ENCODE measurements at regions not wholly inside any gene's neighbourhood (a gene's known extent, or its start where the extent isn't known, plus 50 kb on each side); places are given as distances from the start of the nearest gene placed in this dataset.

- intact Hi-C loops (cut with DNase I; ENCODE audit: low total_unique reads): no loop called here
- Histone ChIP-seq H3K9me3 (no peaks in the 10 kb centered on the region), H3K27me3 (replicated peaks in 1 of 7) (no peaks in the 10 kb centered on the region), H3K27ac (no peak overlapping the region), H3K4me3 (no peak overlapping the region), H3K4me1 (no peaks in the 10 kb centered on the region), H3K36me3 (no peaks in the 10 kb centered on the region)
- DNase-seq: no peak
- TF ChIP-seq POLR2A (IDR thresholded peaks at IDR 0.05) (no peak), POLR2AphosphoS5 (IDR thresholded peaks at IDR 0.05) (no peak)
- TF ChIP-seq, protein P1, sequence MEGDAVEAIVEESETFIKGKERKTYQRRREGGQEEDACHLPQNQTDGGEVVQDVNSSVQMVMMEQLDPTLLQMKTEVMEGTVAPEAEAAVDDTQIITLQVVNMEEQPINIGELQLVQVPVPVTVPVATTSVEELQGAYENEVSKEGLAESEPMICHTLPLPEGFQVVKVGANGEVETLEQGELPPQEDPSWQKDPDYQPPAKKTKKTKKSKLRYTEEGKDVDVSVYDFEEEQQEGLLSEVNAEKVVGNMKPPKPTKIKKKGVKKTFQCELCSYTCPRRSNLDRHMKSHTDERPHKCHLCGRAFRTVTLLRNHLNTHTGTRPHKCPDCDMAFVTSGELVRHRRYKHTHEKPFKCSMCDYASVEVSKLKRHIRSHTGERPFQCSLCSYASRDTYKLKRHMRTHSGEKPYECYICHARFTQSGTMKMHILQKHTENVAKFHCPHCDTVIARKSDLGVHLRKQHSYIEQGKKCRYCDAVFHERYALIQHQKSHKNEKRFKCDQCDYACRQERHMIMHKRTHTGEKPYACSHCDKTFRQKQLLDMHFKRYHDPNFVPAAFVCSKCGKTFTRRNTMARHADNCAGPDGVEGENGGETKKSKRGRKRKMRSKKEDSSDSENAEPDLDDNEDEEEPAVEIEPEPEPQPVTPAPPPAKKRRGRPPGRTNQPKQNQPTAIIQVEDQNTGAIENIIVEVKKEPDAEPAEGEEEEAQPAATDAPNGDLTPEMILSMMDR (IDR thresholded peaks at IDR 0.05 in 8 of 11, conservative IDR thresholded peaks at IDR 0.05 in 3 of 11): no peak
- 71 to 88% (median 79%) methylated on average over 1 of the region's 1 CpG for WGBS, 5 donors
Observed at GRCh38 chr3:68242606-68243005, 588.2 kb upstream of the SUCLG2 start.

GRCh38 chr3:68239542-68239941 lies 585.1 kb upstream of the SUCLG2 start:
- no peak for DNase-seq
- TF ChIP-seq POLR2A (IDR thresholded peaks at IDR 0.05) (no peak), POLR2AphosphoS5 (IDR thresholded peaks at IDR 0.05) (no peak)
- TF ChIP-seq, protein P1 (IDR thresholded peaks at IDR 0.05 in 8 of 11, conservative IDR thresholded peaks at IDR 0.05 in 3 of 11): no peak
- Histone ChIP-seq H3K4me3 (no peak overlapping the region), H3K9me3 (no peaks in the 10 kb centered on the region), H3K27me3 (replicated peaks in 1 of 7) (no peaks in the 10 kb centered on the region), H3K27ac (no peak overlapping the region), H3K36me3 (no peaks in the 10 kb centered on the region), H3K4me1 (no peaks in the 10 kb centered on the region)
- intact Hi-C loops (cut with DNase I; ENCODE audit: low total_unique reads): no loop called here
- 11 to 18% (median 14%) methylated on average over 1 of the region's 1 CpG for WGBS, 5 donors

- no peaks in the 10 kb centered on the region for H3K4me1 ChIP-seq
- H3K9me3 ChIP-seq: peaks cover 0 to 7% (median 0%) of the 10 kb centered on the region in 8 donors
- no peak overlapping the region for H3K4me3 ChIP-seq
- H3K36me3 ChIP-seq: no peaks in the 10 kb centered on the region
- 78 to 86% (median 81%) methylated on average over 8 of the region's 8 CpGs for WGBS, 5 donors
- no peak for DNase-seq
- intact Hi-C loops (cut with DNase I; ENCODE audit: low total_unique reads): no loop called here
- H3K27ac ChIP-seq: no peak overlapping the region
- no peaks in the 10 kb centered on the region for H3K27me3 ChIP-seq (replicated peaks in 1 of 7)
- TF ChIP-seq, protein P1 (IDR thresholded peaks at IDR 0.05 in 8 of 11, conservative IDR thresholded peaks at IDR 0.05 in 3 of 11): no peak
- TF ChIP-seq POLR2A (IDR thresholded peaks at IDR 0.05) (no peak), POLR2AphosphoS5 (IDR thresholded peaks at IDR 0.05) (no peak)
Observed at GRCh38 chr3:68234076-68234780, 579.8 kb upstream of the SUCLG2 start.

GRCh38 chr3:68228856-68229255 lies 574.4 kb upstream of the SUCLG2 start:
- Histone ChIP-seq H3K4me1 (no peaks in the 10 kb centered on the region), H3K36me3 (no peaks in the 10 kb centered on the region), H3K27me3 (replicated peaks in 1 of 7) (no peaks in the 10 kb centered on the region), H3K9me3 (peaks cover 0 to 7% (median 0%) of the 10 kb centered on the region in 8 donors), H3K4me3 (no peak overlapping the region), H3K27ac (no peak overlapping the region)
- no peak for DNase-seq
- 41 to 71% (median 52%) methylated on average over 1 of the region's 1 CpG for whole genome bisulfite sequencing, 5 donors
- TF ChIP-seq POLR2AphosphoS5 (IDR thresholded peaks at IDR 0.05) (no peak), POLR2A (IDR thresholded peaks at IDR 0.05) (no peak)
- TF ChIP-seq, protein P1 (IDR thresholded peaks at IDR 0.05 in 8 of 11, conservative IDR thresholded peaks at IDR 0.05 in 3 of 11): no peak
- intact Hi-C loops (cut with DNase I; ENCODE audit: low total_unique reads): no loop called here
